Erythroblast (primary cell): ENCODE measurements at regions not wholly inside any gene's neighbourhood (a gene's known extent, or its start where the extent isn't known, plus 50 kb on each side); places are given as distances from the start of the nearest gene placed in this dataset.

Experiments used
- DNase-seq, 2 experiments: peaks; one replicate each; lab custom pipeline; 2025; lab: John Stamatoyannopoulos, UW
- GATA1 ChIP-seq: IDR thresholded peaks from 2 replicates; pipeline ENCODE4 v1.6.1; 2011; ENCODE audit warnings: low read depth, mild to moderate bottlenecking, control low read depth, low read length, moderate library complexity
- POLR2A ChIP-seq: IDR thresholded peaks from 2 replicates; pipeline ENCODE4 v1.6.1; 2011; ENCODE audit warnings: mild to moderate bottlenecking, low read length

GRCh38 chr3:87084868-87085267 is 93.9 kb upstream of the VGLL3 start:
- TF ChIP-seq POLR2A: no peak
- TF ChIP-seq GATA1: no peak
- DNase-seq: no peak

GRCh38 chr3:87082796-87083440 is 92.0 kb upstream of the VGLL3 start:
- peak; percentile 36 to 39 for DNase-seq
- TF ChIP-seq POLR2A (no peak), GATA1 (no peak)

- no peak for DNase-seq
- no peak for TF ChIP-seq POLR2A
- no peak for TF ChIP-seq GATA1
Measured at GRCh38 chr3:87077355-87077754, 86.4 kb upstream of the VGLL3 start.

GRCh38 chr3:87076946-87077345 is 86.0 kb upstream of the VGLL3 start:
- TF ChIP-seq GATA1: no peak
- no peak for TF ChIP-seq POLR2A
- DNase-seq: no peak

- DNase-seq: no peak
- no peak for TF ChIP-seq GATA1
- no peak for TF ChIP-seq POLR2A
Measured at GRCh38 chr3:87073496-87074145, 82.7 kb upstream of the VGLL3 start.

GRCh38 chr3:87072446-87072845 is 81.5 kb upstream of the VGLL3 start:
- no peak for TF ChIP-seq GATA1
- no peak for TF ChIP-seq POLR2A
- DNase-seq: no peak

GRCh38 chr3:87069971-87070370 is 79.0 kb upstream of the VGLL3 start:
- DNase-seq: no peak
- TF ChIP-seq POLR2A (no peak), GATA1 (no peak)

GRCh38 chr3:87069021-87069420 is 78.1 kb upstream of the VGLL3 start:
- DNase-seq: no peak
- TF ChIP-seq GATA1 (no peak), POLR2A (no peak)

GRCh38 chr3:87062685-87063084 is 71.7 kb upstream of the VGLL3 start:
- TF ChIP-seq POLR2A (no peak), GATA1 (no peak)

GRCh38 chr3:87057474-87057873 is 66.5 kb upstream of the VGLL3 start:
- DNase-seq: no peak
- TF ChIP-seq POLR2A (no peak), GATA1 (no peak)

More at GRCh38 chr3:87062685-87063084, 71.7 kb upstream of the VGLL3 start:
- no peak for DNase-seq

GRCh38 chr3:87053553-87053952 is 62.6 kb upstream of the VGLL3 start:
- no peak for DNase-seq

GRCh38 chr3:87052499-87053260 is 61.7 kb upstream of the VGLL3 start:
- DNase-seq: no peak
- no peak for TF ChIP-seq POLR2A
- no peak for TF ChIP-seq GATA1

More at GRCh38 chr3:87053553-87053952, 62.6 kb upstream of the VGLL3 start:
- TF ChIP-seq GATA1 (no peak), POLR2A (no peak)

- no peak for DNase-seq
- no peak for TF ChIP-seq POLR2A
- TF ChIP-seq GATA1: no peak
Measured at GRCh38 chr3:87047852-87048251, 56.9 kb upstream of the VGLL3 start.

- TF ChIP-seq GATA1: no peak
- no peak for TF ChIP-seq POLR2A
- no peak for DNase-seq
Measured at GRCh38 chr3:87046241-87046640, 55.3 kb upstream of the VGLL3 start.
